Neural cell (in vitro differentiated cells): ENCODE measurements at regions not wholly inside any gene's neighbourhood (a gene's known extent, or its start where the extent isn't known, plus 50 kb on each side); places are given as distances from the start of the nearest gene placed in this dataset.

Experiments used
- H2AFZ ChIP-seq: fragments of 200-600, 300-800 bp; sonication (generic), shearing (Covaris generic); 2 replicates; pipeline ENCODE4 v1.6.0; 2014; ENCODE audit warnings: low read depth, mild to moderate bottlenecking, antibody characterized with exemption, low read length, moderate library complexity
- H3F3A ChIP-seq: fragments of 200-600 bp; shearing (Covaris generic); 2 replicates; pipeline ENCODE4 v1.6.1; 2016; ENCODE audit warnings: mild to moderate bottlenecking, moderate library complexity, mixed read lengths, antibody characterized with exemption, low read length; ENCODE audit not compliant: insufficient read depth, poor library complexity, severe bottlenecking
- H3K27ac ChIP-seq: fragments of 200-600, 300-800 bp; sonication (generic), shearing (Covaris generic); 2 replicates; pipeline ENCODE4 v1.5.1; 2014; ENCODE audit warnings: mild to moderate bottlenecking, low read length, moderate library complexity
- H3K27me3 ChIP-seq: fragments of 300-800, 200-600 bp; sonication (generic), shearing (Covaris generic); 2 replicates; pipeline ENCODE4 v1.6.0; 2014; ENCODE audit warnings: mild to moderate bottlenecking, low read depth, low read length, moderate library complexity; ENCODE audit not compliant: insufficient read depth
- H3K36me3 ChIP-seq: fragments of 300-800, 200-600 bp; sonication (generic), shearing (Covaris generic); 2 replicates; pipeline ENCODE4 v1.5.1; 2014; ENCODE audit warnings: mild to moderate bottlenecking, antibody characterized with exemption, low read length, moderate library complexity; ENCODE audit not compliant: insufficient read depth
- H3K4me2 ChIP-seq: fragments of 300-800, 200-600 bp; sonication (generic), shearing (Covaris generic); 2 replicates; pipeline ENCODE4 v1.6.0; 2014; ENCODE audit warnings: mild to moderate bottlenecking, low read length
- H3K4me3 ChIP-seq: fragments of 300-800, 200-600 bp; sonication (generic), shearing (Covaris generic); 2 replicates; pipeline ENCODE4 v1.5.1; 2014; ENCODE audit warnings: mild to moderate bottlenecking, low read length, moderate library complexity
- H3K79me2 ChIP-seq: fragments of 200-600 bp; shearing (Covaris generic); replicated peaks from 2 replicates; pipeline ENCODE4 v1.6.0; 2014; ENCODE audit warnings: mild to moderate bottlenecking, low read length, moderate library complexity; ENCODE audit not compliant: insufficient read depth
- H3K9ac ChIP-seq: fragments of 300-800, 200-600 bp; sonication (generic), shearing (Covaris generic); 2 replicates; pipeline ENCODE4 v1.6.1; 2016; ENCODE audit warnings: mild to moderate bottlenecking, low read length, mixed read lengths
- H3K9me2 ChIP-seq: fragments of 200-600 bp; shearing (Covaris generic); 2 replicates; pipeline ENCODE4 v1.6.1; 2016; ENCODE audit warnings: mild to moderate bottlenecking, low read length, mixed read lengths; ENCODE audit not compliant: insufficient read depth
- H3K9me3 ChIP-seq: fragments of 200-600, 300-800 bp; sonication (generic), shearing (Covaris generic); 2 replicates; pipeline ENCODE4 v1.6.1; 2016; ENCODE audit warnings: mild to moderate bottlenecking, mixed run types, low read length, moderate library complexity, mixed read lengths
- H4K20me1 ChIP-seq: fragments of 200-600 bp; shearing (Covaris generic); 2 replicates; pipeline ENCODE4 v1.6.1; 2016; ENCODE audit warnings: mild to moderate bottlenecking, mixed run types; ENCODE audit not compliant: insufficient read depth
- EP300 ChIP-seq: fragments of 450-650 bp; conservative IDR thresholded peaks from 2 replicates; pipeline ENCODE4 v1.6.1; 2014; ENCODE audit warnings: antibody characterized with exemption, mild to moderate bottlenecking, moderate library complexity; ENCODE audit not compliant: poor library complexity, severe bottlenecking
- EZH2 ChIP-seq: fragments of 200-600, 300-800 bp; shearing (Covaris generic), sonication (generic); IDR thresholded peaks from 2 replicates; pipeline ENCODE4 v1.6.1; 2014; ENCODE audit warnings: antibody characterized with exemption, low read length, borderline replicate concordance, mild to moderate bottlenecking; ENCODE audit not compliant: insufficient read depth, poor library complexity, severe bottlenecking
- MXI1 ChIP-seq: fragments of 450-650 bp; conservative IDR thresholded peaks from 2 replicates; pipeline ENCODE4 v1.6.1; 2014; ENCODE audit warnings: antibody characterized with exemption, mild to moderate bottlenecking; ENCODE audit not compliant: poor library complexity, severe bottlenecking
- POLR2AphosphoS5 ChIP-seq: IDR thresholded peaks from 2 replicates; pipeline ENCODE4 v1.6.1; 2012
- RAD21 ChIP-seq: fragments of 450-650 bp; conservative IDR thresholded peaks from 2 replicates; pipeline ENCODE4 v1.6.1; 2014; ENCODE audit warnings: antibody characterized with exemption, mild to moderate bottlenecking, moderate library complexity
- SMC3 ChIP-seq: fragments of 450-650 bp; conservative IDR thresholded peaks from 2 replicates; pipeline ENCODE4 v1.6.1; 2014; ENCODE audit warnings: antibody characterized with exemption, mild to moderate bottlenecking, moderate library complexity; ENCODE audit not compliant: poor library complexity
- TAF1 ChIP-seq: IDR thresholded peaks from 2 replicates; pipeline ENCODE4 v1.6.1; 2012; ENCODE audit warnings: low read depth
- TF ChIP-seq, protein P1 (sequence below): fragments of 450-650 bp; IDR thresholded peaks from 2 replicates; pipeline ENCODE4 v1.5.1; 2014; ENCODE audit warnings: antibody characterized with exemption, mild to moderate bottlenecking, moderate library complexity; ENCODE audit not compliant: poor library complexity, severe bottlenecking
- TF ChIP-seq, protein P2 (sequence below): IDR thresholded peaks from 2 replicates; pipeline ENCODE4 v1.6.1; 2012; ENCODE audit warnings: borderline replicate concordance

DNA sequence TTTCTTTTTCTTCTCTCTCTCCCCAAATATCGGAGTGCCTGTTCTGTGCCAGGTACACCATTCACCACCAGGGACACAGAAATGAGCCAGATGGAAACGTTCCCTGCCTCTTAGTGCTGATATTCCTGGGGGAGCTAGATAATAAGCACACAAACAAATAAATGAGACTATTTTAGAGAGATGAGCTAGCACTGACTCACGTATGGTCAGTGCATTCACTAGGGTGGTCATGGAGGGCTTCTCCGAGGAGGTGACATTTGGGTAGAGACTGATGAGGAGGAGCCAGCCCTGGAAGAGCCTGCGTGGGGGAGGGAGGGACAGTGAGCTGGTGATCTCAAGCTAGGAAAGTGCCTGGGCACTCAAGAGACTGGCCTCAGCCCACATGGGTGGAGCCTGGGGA lies 252.3 kb upstream of the KCNG1 start:
- Histone ChIP-seq H3K36me3 (no peaks in the 10 kb centered on the region), H2AFZ (no peak overlapping the region), H4K20me1 (no peaks in the 10 kb centered on the region), H3K4me3 (no peak overlapping the region), H3K27ac (no peak overlapping the region), H3K9ac (no peak overlapping the region), H3F3A (no peaks in the 10 kb centered on the region), H3K27me3 (no peaks in the 10 kb centered on the region), H3K4me2 (no peak overlapping the region), H3K79me2 (no peaks in the 10 kb centered on the region), H3K9me2 (no peaks in the 10 kb centered on the region), H3K9me3 (no peaks in the 10 kb centered on the region)
- no peak for TF ChIP-seq MXI1
- TF ChIP-seq EP300, result no peak
- no peak for TF ChIP-seq SMC3
- no peak for TF ChIP-seq RAD21
- no peak for TF ChIP-seq EZH2
- TF ChIP-seq POLR2AphosphoS5, result no peak
- TF ChIP-seq, protein P1, sequence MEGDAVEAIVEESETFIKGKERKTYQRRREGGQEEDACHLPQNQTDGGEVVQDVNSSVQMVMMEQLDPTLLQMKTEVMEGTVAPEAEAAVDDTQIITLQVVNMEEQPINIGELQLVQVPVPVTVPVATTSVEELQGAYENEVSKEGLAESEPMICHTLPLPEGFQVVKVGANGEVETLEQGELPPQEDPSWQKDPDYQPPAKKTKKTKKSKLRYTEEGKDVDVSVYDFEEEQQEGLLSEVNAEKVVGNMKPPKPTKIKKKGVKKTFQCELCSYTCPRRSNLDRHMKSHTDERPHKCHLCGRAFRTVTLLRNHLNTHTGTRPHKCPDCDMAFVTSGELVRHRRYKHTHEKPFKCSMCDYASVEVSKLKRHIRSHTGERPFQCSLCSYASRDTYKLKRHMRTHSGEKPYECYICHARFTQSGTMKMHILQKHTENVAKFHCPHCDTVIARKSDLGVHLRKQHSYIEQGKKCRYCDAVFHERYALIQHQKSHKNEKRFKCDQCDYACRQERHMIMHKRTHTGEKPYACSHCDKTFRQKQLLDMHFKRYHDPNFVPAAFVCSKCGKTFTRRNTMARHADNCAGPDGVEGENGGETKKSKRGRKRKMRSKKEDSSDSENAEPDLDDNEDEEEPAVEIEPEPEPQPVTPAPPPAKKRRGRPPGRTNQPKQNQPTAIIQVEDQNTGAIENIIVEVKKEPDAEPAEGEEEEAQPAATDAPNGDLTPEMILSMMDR, result no peak
- TF ChIP-seq, protein P2, sequence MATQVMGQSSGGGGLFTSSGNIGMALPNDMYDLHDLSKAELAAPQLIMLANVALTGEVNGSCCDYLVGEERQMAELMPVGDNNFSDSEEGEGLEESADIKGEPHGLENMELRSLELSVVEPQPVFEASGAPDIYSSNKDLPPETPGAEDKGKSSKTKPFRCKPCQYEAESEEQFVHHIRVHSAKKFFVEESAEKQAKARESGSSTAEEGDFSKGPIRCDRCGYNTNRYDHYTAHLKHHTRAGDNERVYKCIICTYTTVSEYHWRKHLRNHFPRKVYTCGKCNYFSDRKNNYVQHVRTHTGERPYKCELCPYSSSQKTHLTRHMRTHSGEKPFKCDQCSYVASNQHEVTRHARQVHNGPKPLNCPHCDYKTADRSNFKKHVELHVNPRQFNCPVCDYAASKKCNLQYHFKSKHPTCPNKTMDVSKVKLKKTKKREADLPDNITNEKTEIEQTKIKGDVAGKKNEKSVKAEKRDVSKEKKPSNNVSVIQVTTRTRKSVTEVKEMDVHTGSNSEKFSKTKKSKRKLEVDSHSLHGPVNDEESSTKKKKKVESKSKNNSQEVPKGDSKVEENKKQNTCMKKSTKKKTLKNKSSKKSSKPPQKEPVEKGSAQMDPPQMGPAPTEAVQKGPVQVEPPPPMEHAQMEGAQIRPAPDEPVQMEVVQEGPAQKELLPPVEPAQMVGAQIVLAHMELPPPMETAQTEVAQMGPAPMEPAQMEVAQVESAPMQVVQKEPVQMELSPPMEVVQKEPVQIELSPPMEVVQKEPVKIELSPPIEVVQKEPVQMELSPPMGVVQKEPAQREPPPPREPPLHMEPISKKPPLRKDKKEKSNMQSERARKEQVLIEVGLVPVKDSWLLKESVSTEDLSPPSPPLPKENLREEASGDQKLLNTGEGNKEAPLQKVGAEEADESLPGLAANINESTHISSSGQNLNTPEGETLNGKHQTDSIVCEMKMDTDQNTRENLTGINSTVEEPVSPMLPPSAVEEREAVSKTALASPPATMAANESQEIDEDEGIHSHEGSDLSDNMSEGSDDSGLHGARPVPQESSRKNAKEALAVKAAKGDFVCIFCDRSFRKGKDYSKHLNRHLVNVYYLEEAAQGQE, result no peak
- TF ChIP-seq TAF1, result no peak

DNA sequence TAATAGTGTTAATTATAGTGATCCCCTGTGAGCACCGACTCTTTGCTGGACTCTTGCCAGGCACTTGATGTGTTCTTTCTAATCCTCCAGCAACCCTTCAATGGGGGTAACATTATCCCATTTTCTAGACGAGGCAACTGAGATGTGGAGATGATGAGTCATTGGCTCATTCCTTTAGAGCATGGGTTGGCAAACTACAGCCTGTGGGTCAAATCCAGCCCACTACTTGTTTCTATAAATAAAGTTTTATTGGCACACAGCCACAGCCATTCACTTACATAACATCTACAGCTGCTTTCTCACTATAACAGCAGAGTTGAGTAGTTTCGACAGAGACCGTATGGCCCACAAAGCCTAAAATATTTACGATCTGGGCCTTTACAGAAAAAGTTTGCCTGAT lies 249.5 kb upstream of the KCNG1 start:
- Histone ChIP-seq H3K4me2 (no peak overlapping the region), H3K36me3 (no peaks in the 10 kb centered on the region), H3K27ac (no peak overlapping the region), H3K9me2 (no peaks in the 10 kb centered on the region), H3K79me2 (no peaks in the 10 kb centered on the region), H3K9me3 (no peaks in the 10 kb centered on the region), H2AFZ (no peak overlapping the region), H3K4me3 (no peak overlapping the region), H4K20me1 (no peaks in the 10 kb centered on the region), H3K27me3 (no peaks in the 10 kb centered on the region), H3K9ac (no peak overlapping the region), H3F3A (no peaks in the 10 kb centered on the region)
- TF ChIP-seq RAD21 (no peak), TAF1 (no peak), SMC3 (no peak), POLR2AphosphoS5 (no peak), EP300 (no peak), MXI1 (no peak), EZH2 (no peak)
- TF ChIP-seq, protein P2, result no peak
- TF ChIP-seq, protein P1, result no peak
